ENCODE measurements at regions not wholly inside any gene's neighbourhood (a gene's known extent, or its start where the extent isn't known, plus 50 kb on each side); places are given as distances from the start of the nearest gene placed in this dataset.

- no peak for TF ChIP-seq CTCF (IDR thresholded peaks at IDR 0.05; ENCODE audit: control insufficient read depth, extremely low read depth, insufficient read depth)
- no peak overlapping the region for H3K4me3 ChIP-seq (ENCODE audit: low read depth, low read length)
- DNase-seq (ENCODE audit: low read depth), result no peak
Observed at GRCh38 chrX:150299579-150299978, 63.5 kb upstream of the MAMLD1 start.

- DNase-seq (ENCODE audit: low read depth), result no peak
- no peak for TF ChIP-seq CTCF (IDR thresholded peaks at IDR 0.05; ENCODE audit: control insufficient read depth, extremely low read depth, insufficient read depth)
Observed at GRCh38 chrX:150303386-150304097, 59.6 kb upstream of the MAMLD1 start.

GRCh38 chrX:150306002-150306401, 57.1 kb upstream of the MAMLD1 start:
- DNase-seq (ENCODE audit: low read depth), result no peak
- H3K4me3 ChIP-seq (ENCODE audit: low read depth, low read length), result no peak overlapping the region
- TF ChIP-seq CTCF (IDR thresholded peaks at IDR 0.05; ENCODE audit: control insufficient read depth, extremely low read depth, insufficient read depth), result no peak

More at GRCh38 chrX:150303386-150304097, 59.6 kb upstream of the MAMLD1 start:
- no peak overlapping the region for H3K4me3 ChIP-seq (ENCODE audit: low read depth, low read length)

GRCh38 chrX:150308041-150308440, 55.1 kb upstream of the MAMLD1 start:
- no peak for DNase-seq (ENCODE audit: low read depth)
- no peak overlapping the region for H3K4me3 ChIP-seq (ENCODE audit: low read depth, low read length)
- no peak for TF ChIP-seq CTCF (IDR thresholded peaks at IDR 0.05; ENCODE audit: control insufficient read depth, extremely low read depth, insufficient read depth)

- DNase-seq (ENCODE audit: low read depth), result no peak
- TF ChIP-seq CTCF (IDR thresholded peaks at IDR 0.05; ENCODE audit: control insufficient read depth, extremely low read depth, insufficient read depth), result no peak
- no peak overlapping the region for H3K4me3 ChIP-seq (ENCODE audit: low read depth, low read length)
Observed at GRCh38 chrX:150308532-150309157, 54.5 kb upstream of the MAMLD1 start.

GRCh38 chrX:150310417-150310816, 52.7 kb upstream of the MAMLD1 start:
- H3K4me3 ChIP-seq (ENCODE audit: low read depth, low read length), result no peak overlapping the region
- no peak for DNase-seq (ENCODE audit: low read depth)
- no peak for TF ChIP-seq CTCF (IDR thresholded peaks at IDR 0.05; ENCODE audit: control insufficient read depth, extremely low read depth, insufficient read depth)

All from LNCaP clone FGC (cell line).